Testis (tissue), 2 donors: ENCODE measurements at regions not wholly inside any gene's neighbourhood (a gene's known extent, or its start where the extent isn't known, plus 50 kb on each side); places are given as distances from the start of the nearest gene placed in this dataset.

Experiments used
- POLR2A ChIP-seq: fragments of 450-650 bp; IDR thresholded peaks from one replicate; pipeline ENCODE4 v1.6.1; 2017; ENCODE audit warnings: antibody characterized with exemption, mild to moderate bottlenecking, moderate library complexity
- TF ChIP-seq, protein P1 (sequence below), 3 experiments: fragments of 450-650 bp in 2 of 3; fragments of 200-600 bp in 1 of 3; sonication (generic) in 1 of 3; IDR thresholded peaks; one replicate each; pipeline ENCODE4 v1.5.1; 2016 to 2019; ENCODE audit warnings: antibody characterized with exemption in 3 of 3, mild to moderate bottlenecking in 2 of 3, moderate library complexity in 1 of 3

DNA sequence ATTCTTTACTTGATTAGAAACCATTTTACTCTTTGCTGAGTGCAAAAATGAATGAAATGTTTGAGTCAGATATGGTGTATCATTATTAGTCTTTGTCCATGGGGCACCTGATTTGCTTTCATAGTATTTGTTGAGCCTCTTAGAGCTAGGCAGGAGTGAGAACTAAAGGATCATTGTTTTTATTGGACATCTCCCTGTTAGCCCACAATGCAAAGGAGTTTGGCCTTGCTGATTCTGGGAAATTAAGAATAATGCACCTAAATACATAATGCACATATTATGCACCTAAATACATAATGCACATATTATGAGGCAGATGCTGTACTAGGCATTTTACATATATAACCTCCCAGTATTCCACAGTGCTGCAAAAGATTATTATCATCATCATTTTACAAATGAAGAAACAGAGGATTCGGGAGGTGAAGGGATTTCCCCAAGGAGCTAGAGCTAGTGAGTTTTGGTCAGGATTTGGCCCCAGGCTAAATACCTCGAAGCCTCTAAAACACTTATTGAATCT is 113.0 kb upstream of the LIFR start:
- TF ChIP-seq, protein P1, sequence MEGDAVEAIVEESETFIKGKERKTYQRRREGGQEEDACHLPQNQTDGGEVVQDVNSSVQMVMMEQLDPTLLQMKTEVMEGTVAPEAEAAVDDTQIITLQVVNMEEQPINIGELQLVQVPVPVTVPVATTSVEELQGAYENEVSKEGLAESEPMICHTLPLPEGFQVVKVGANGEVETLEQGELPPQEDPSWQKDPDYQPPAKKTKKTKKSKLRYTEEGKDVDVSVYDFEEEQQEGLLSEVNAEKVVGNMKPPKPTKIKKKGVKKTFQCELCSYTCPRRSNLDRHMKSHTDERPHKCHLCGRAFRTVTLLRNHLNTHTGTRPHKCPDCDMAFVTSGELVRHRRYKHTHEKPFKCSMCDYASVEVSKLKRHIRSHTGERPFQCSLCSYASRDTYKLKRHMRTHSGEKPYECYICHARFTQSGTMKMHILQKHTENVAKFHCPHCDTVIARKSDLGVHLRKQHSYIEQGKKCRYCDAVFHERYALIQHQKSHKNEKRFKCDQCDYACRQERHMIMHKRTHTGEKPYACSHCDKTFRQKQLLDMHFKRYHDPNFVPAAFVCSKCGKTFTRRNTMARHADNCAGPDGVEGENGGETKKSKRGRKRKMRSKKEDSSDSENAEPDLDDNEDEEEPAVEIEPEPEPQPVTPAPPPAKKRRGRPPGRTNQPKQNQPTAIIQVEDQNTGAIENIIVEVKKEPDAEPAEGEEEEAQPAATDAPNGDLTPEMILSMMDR (IDR thresholded peaks at IDR 0.05): no peak
- TF ChIP-seq POLR2A: no peak
